ENCODE measurements at regions not wholly inside any gene's neighbourhood (a gene's known extent, or its start where the extent isn't known, plus 50 kb on each side); places are given as distances from the start of the nearest gene placed in this dataset.
A peak's percentile ranks its signal among the peaks of the same experiment; 100 is the strongest.

DNA sequence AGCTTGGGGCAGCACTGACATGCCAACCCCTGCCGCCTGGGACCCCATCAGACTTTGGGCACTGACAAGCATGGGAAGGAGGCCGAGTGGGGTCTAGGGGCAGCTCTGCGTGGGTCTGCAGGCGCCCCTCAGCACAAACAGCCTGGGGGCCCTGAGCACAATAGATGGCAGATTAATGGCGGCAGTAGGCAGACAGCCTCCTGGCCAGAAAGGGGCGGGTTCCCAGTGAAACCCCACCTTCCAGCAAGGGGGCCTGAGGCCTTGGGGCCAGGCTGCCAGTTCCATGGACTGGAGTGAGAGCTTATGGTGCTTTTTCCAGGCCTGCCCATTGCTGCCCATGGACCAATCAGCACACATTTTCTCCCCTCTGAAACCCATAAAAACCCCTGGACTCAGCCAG, 2031.2 kb downstream of the EFNA5 start:
- no peaks in the 10 kb centered on the region for H3K36me3 Mint-ChIP-seq (ENCODE audit: low read depth)
- TF ChIP-seq, protein P1, sequence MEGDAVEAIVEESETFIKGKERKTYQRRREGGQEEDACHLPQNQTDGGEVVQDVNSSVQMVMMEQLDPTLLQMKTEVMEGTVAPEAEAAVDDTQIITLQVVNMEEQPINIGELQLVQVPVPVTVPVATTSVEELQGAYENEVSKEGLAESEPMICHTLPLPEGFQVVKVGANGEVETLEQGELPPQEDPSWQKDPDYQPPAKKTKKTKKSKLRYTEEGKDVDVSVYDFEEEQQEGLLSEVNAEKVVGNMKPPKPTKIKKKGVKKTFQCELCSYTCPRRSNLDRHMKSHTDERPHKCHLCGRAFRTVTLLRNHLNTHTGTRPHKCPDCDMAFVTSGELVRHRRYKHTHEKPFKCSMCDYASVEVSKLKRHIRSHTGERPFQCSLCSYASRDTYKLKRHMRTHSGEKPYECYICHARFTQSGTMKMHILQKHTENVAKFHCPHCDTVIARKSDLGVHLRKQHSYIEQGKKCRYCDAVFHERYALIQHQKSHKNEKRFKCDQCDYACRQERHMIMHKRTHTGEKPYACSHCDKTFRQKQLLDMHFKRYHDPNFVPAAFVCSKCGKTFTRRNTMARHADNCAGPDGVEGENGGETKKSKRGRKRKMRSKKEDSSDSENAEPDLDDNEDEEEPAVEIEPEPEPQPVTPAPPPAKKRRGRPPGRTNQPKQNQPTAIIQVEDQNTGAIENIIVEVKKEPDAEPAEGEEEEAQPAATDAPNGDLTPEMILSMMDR (conservative IDR thresholded peaks at IDR 0.05) = no peak
- H3K4me3 ChIP-seq (ENCODE audit: low read length) = no peak overlapping the region
- H3K27ac ChIP-seq (ENCODE audit: low read depth, low read length) = no peak overlapping the region
- H3K27me3 Mint-ChIP-seq (ENCODE audit: insufficient read depth) = no peaks in the 10 kb centered on the region
- 93 to 100% methylated on average over 1 to 6 of the region's 6 CpGs for WGBS, 2 experiments (ENCODE audit: insufficient coverage in 1 of 2, insufficient read length in 1 of 2)
- H3K9ac ChIP-seq (ENCODE audit: extremely low read depth, low read length, poor library complexity, severe bottlenecking) = no peak overlapping the region
- H3K4me1 ChIP-seq (ENCODE audit: control insufficient read depth, insufficient read depth, low read length) = no peaks in the 10 kb centered on the region
- no peaks in the 10 kb centered on the region for H3K9me3 ChIP-seq (ENCODE audit: control insufficient read depth, low read length)
- no peaks in the 10 kb centered on the region for H3K4me1 Mint-ChIP-seq
- no peak overlapping the region for H3K4me3 Mint-ChIP-seq
- H3K36me3 ChIP-seq (ENCODE audit: control insufficient read depth, insufficient read depth, low read length) = no peaks in the 10 kb centered on the region
- no peak overlapping the region for H3K27ac Mint-ChIP-seq
- no peaks in the 10 kb centered on the region for H3K27me3 ChIP-seq (ENCODE audit: control insufficient read depth, insufficient read depth, low read length, poor library complexity, severe bottlenecking)
- no peaks in the 10 kb centered on the region for H3K9me3 Mint-ChIP-seq
- DNase-seq = no peak

DNA sequence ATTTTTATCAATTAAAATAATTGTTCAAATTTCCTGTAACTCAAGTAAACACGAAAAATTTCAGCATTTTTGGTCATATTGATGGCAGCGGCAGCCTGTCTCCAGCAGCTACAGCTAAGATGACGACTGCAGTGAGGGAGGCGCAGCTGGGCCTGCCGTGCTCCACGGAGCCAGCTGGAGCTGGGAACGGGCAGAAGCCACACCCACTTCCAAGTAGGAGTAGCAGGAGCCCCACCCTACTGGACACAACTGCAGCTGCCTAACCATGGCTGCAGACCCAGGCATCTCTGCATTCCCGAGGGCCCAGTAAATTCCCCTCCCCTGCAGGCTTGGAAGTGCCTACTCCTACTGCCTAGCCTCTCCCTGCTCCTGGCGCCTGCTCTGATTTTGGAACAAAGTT, 2031.7 kb downstream of the EFNA5 start:
- H3K9me3 ChIP-seq (ENCODE audit: control insufficient read depth, low read length) = no peaks in the 10 kb centered on the region
- no peaks in the 10 kb centered on the region for H3K4me1 ChIP-seq (ENCODE audit: control insufficient read depth, insufficient read depth, low read length)
- H3K36me3 ChIP-seq (ENCODE audit: control insufficient read depth, insufficient read depth, low read length) = no peaks in the 10 kb centered on the region
- Mint-ChIP-seq H3K9me3 (no peaks in the 10 kb centered on the region), H3K4me3 (no peak overlapping the region), H3K27ac (no peak overlapping the region), H3K27me3 (ENCODE audit: insufficient read depth) (no peaks in the 10 kb centered on the region), H3K36me3 (ENCODE audit: low read depth) (no peaks in the 10 kb centered on the region), H3K4me1 (no peaks in the 10 kb centered on the region)
- no peak overlapping the region for H3K9ac ChIP-seq (ENCODE audit: extremely low read depth, low read length, poor library complexity, severe bottlenecking)
- H3K4me3 ChIP-seq (ENCODE audit: low read length) = no peak overlapping the region
- no peak overlapping the region for H3K27ac ChIP-seq (ENCODE audit: low read depth, low read length)
- WGBS, 2 experiments (ENCODE audit: insufficient coverage in 1 of 2, insufficient read length in 1 of 2) = 91 to 92% methylated on average over 7 to 9 of the region's 9 CpGs
- H3K27me3 ChIP-seq (ENCODE audit: control insufficient read depth, insufficient read depth, low read length, poor library complexity, severe bottlenecking) = no peaks in the 10 kb centered on the region
- TF ChIP-seq, protein P1 (conservative IDR thresholded peaks at IDR 0.05) = no peak
- peak; percentile 69 for DNase-seq

DNA sequence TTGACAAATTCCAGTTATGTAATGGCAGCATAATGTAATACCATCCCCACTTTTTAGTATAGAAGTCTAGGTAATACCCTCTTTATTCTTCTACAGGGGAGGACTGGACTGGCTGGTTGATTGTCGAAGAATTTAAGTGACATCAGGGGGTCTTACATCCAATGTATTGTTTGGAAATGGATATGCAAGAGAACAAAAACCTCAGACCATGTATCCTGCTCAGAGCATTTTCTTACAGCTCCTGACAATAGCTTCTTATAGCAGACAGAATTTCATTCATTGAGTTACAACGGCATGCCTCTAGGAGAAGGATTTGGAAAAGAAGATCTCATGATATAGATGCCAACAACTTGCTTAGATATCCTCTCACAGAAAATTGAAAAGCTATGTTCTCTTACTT, 2032.3 kb downstream of the EFNA5 start:
- H3K27me3 Mint-ChIP-seq (ENCODE audit: insufficient read depth) = no peaks in the 10 kb centered on the region
- H3K27me3 ChIP-seq (ENCODE audit: control insufficient read depth, insufficient read depth, low read length, poor library complexity, severe bottlenecking) = no peaks in the 10 kb centered on the region
- no peak overlapping the region for H3K4me3 ChIP-seq (ENCODE audit: low read length)
- H3K36me3 Mint-ChIP-seq (ENCODE audit: low read depth) = no peaks in the 10 kb centered on the region
- H3K4me1 ChIP-seq (ENCODE audit: control insufficient read depth, insufficient read depth, low read length) = no peaks in the 10 kb centered on the region
- no peak for DNase-seq
- no peak overlapping the region for H3K4me3 Mint-ChIP-seq
- no peak overlapping the region for H3K9ac ChIP-seq (ENCODE audit: extremely low read depth, low read length, poor library complexity, severe bottlenecking)
- WGBS, 2 experiments (ENCODE audit: insufficient coverage in 1 of 2, insufficient read length in 1 of 2) = 60 to 92% methylated on average over 1 to 2 of the region's 2 CpGs
- TF ChIP-seq, protein P1 (conservative IDR thresholded peaks at IDR 0.05) = no peak
- no peaks in the 10 kb centered on the region for H3K36me3 ChIP-seq (ENCODE audit: control insufficient read depth, insufficient read depth, low read length)
- H3K27ac Mint-ChIP-seq = no peak overlapping the region
- no peak overlapping the region for H3K27ac ChIP-seq (ENCODE audit: low read depth, low read length)
- no peaks in the 10 kb centered on the region for H3K4me1 Mint-ChIP-seq
- no peaks in the 10 kb centered on the region for H3K9me3 Mint-ChIP-seq
- no peaks in the 10 kb centered on the region for H3K9me3 ChIP-seq (ENCODE audit: control insufficient read depth, low read length)

Measured in endodermal cell (in vitro differentiated cells).